Activated naive CD4-positive, alpha-beta T cell treated with Interleukin-2 at 50 U/mL for 16 hours (primary cell): ENCODE measurements at regions not wholly inside any gene's neighbourhood (a gene's known extent, or its start where the extent isn't known, plus 50 kb on each side); places are given as distances from the start of the nearest gene placed in this dataset.
"Not testable (repeated sequence)": the region's sequence is repeated elsewhere in the genome, so short reads cannot be mapped to it uniquely, and the experiment has no call there.

Experiments used
- DNase-seq: peaks from one replicate; pipeline ENCODE4 v3.0.0-alpha.2; 2020

GRCh38 chr5:2158767-2159166 is 276.0 kb upstream of the IRX4 start:
- no peak for DNase-seq

DNA sequence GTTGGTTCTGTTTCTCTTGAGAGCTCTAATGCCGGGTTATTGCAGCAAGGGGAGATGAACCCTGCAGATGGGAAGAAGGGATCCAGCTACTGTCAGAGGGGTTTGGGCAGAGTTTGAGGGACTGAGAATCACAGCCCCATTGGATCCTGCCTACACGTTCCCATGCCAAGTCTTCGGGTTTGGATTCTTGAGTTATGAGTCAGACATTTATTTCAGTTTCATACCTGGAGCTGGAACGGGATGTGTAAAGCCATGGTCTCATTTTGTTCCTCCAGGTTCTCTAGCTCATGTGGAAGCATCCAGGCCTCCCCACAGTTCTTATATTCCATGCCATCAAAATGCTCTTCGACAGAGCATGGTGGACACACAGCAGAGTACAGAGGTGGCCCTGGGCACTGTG is 275.4 kb upstream of the IRX4 start:
- DNase-seq, result no peak

- DNase-seq, result no peak
These were observed 274.6 kb upstream of the IRX4 start for GRCh38 chr5:2157372-2157771.

DNA sequence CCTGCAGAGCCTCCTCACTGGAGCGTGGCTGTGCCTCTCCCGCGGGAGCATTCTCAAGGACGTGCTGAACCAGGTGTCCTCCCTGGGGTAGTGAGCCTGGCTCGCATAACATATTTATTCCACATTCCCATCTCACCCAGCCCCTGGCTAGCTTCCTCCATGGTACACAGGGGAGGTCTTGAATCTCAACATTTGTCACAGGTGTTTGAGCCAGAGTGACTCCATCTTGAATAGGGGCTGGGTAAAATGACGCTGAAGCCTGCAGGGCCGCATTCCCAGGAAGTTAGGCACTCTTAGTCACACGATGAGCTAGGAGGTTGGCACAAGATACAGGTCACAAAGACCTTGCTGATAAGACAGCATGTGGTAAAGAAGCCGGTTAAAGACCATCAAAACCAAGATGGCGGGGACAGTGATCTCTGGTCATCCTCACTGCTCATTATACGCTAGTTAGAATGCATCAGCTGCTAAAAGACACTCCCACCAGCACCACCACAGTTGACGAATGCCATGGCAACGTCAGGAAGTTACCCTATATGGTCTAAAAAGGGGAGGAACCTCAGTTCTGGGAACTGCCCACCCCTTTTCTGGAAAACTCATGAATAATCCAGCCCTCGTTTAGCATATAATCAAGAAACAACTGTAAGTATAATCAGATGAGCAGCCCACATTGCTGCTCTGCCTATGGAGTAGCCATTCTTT is 273.8 kb upstream of the IRX4 start:
- no peak for DNase-seq

GRCh38 chr5:2155556-2155955 is 272.8 kb upstream of the IRX4 start:
- no peak for DNase-seq

DNA sequence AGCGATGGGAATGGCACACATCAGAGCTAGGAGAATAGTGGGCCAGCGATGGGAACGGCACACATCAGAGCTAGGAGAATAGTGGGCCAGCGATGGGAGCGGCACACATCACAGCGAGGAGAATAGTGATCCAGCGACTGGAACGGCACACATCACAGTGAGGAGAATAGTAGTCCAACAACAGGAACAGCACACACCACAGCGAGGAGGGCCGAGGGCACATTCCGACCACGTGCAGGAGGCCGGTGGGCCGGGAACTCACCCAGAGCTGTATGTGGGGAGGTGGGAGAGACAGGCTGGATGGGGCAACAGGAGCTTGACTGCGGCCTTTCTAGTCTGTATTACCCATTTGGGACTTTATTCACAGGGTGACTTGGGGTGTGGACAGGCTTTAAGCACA is 271.1 kb upstream of the IRX4 start:
- no peak for DNase-seq

GRCh38 chr5:2153350-2153749 is 270.6 kb upstream of the IRX4 start:
- no peak for DNase-seq

GRCh38 chr5:2151301-2151888 is 268.7 kb upstream of the IRX4 start:
- not testable (repeated sequence) for DNase-seq

- no peak for DNase-seq
These were observed 266.4 kb upstream of the IRX4 start for GRCh38 chr5:2149195-2149539.

DNA sequence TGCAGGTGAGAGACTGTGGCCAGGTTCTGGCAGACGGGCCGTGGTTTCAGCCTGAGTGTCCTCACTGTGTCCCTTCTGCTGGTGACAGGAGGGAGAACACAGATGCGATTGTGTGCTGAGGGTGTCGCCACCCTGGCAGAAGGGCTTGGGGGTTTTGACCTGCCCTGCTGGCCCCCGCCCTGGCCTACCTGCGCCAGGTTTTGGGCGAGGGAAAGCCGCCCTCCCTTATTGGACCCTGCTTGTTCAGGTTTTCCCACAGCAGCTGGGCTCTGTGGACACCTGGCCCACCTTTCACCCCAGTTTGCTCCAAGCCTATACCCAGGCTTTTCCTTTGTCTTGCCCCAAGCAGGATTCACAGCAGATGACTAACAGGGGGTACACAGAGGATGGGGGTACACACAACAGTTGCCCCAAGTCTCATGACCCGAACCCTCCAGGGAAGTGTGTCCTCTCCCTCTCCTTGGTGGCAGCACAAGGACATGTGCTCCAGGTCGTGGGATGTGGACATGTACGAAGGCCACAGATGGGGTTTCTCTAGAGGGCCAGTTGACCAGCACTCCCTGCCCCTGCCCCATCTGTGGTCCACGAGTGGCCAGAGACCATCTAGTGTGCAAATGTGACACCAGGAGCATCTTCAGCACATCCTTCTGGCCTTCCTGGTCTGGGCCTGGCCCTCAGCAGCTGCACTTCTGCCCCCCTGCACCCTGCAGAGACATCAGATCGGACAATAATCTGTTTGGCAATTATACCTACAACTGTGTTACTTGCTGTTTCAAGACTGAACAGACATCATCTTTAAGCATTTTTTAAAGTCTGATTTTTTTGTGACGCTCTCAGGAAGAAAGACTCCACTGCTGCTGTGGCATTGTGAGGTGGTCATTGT is 265.8 kb upstream of the IRX4 start:
- no peak for DNase-seq

GRCh38 chr5:2147504-2148311 is 265.0 kb upstream of the IRX4 start:
- no peak for DNase-seq

GRCh38 chr5:2143646-2144353 is 261.1 kb upstream of the IRX4 start:
- DNase-seq, result no peak

DNA sequence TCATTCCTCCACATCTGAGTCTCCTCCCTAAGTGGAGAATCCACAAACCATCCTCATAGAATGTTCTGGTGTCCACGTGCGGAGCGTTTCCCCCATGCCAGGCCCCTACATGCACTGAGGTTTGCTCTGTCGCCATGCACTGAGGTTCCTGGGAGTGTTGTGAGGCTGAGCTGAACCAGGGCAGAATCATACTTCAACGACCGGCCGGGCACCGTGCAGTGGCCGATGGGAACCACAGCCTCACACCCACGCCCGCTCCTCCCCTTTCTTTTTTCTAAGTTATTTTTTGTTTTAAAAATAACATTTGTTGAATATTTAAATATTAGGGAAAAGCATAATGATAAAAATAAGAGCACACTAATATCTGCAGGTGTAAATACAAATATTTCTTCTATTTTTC is 260.4 kb upstream of the IRX4 start:
- no peak for DNase-seq

DNA sequence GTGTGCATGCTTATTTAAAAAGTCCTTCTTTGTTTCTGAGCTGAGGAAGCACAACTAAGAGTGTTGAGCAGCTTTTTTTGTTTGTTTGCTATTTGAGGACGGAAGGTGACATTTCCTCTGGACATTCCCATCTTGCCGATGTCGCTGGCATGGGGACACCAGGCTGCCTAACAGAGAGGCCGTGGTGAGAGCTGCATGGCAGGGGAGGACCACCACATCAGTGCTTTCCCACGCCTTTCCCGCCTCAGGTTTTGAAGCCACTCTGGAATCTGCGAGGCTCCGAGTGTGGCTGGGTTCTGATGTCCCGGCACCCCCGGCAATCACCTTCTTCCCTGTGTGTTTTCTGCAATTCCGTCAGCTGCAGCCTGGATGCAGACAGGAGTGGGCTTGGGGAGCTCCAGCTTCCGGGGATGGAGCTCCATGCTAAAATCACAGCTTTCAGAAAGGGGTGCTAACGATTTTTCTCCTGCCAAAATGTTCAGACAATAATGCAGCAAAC is 259.8 kb upstream of the IRX4 start:
- no peak for DNase-seq

- no peak for DNase-seq
These were observed 258.7 kb upstream of the IRX4 start for GRCh38 chr5:2141254-2142000.

- no peak for DNase-seq
These were observed 257.9 kb upstream of the IRX4 start for GRCh38 chr5:2140501-2141175.

GRCh38 chr5:2139478-2139877 is 256.8 kb upstream of the IRX4 start:
- no peak for DNase-seq

DNA sequence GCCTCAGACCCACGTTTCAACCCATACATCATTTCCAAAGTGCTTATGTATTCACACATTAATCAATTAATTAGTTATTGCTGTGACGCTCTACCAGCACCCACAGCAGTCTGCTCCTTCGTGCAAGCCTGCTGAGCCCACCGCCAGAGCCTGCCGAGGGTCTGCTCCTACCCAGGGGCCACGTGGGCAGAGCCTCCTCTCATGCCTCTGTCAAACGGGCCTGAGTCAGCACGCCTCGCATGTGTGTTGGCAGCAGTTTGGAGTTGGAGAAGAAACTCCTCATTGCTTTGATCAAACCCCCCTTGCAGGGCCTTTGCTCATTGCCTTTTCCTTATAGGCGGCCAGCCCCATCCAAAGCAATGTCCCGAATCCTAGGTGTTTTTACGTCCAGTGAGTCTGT is 256.2 kb upstream of the IRX4 start:
- no peak for DNase-seq

DNA sequence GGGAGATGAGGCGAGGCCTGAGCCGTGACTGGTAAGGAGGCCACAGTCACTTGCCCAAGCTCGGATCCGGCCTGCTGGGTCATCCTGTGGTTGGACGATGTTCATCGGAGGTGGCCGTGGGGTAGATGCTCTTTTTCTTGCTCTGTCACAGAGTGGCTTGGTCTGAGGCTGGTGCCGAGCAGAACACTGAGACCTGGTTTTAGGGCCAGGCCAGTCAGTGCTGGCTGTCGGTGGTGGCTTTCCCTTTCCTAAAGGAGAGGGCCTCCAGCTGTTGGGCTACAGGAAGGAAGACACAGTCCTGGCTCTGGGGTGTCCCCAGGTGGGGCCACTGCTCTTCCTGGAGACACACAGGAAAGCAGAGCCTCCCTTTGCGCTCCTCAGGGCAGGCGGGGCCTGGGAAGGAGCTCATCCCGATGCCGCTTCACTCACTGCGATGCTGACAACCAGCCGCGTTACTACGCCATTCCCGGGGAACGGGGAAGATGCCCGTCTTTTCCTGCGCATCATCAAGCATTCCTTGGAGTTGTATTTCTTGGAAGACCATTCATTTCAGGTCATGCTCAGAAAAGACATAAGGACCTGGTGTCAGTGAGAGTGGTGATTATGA is 254.8 kb upstream of the IRX4 start:
- no peak for DNase-seq

DNA sequence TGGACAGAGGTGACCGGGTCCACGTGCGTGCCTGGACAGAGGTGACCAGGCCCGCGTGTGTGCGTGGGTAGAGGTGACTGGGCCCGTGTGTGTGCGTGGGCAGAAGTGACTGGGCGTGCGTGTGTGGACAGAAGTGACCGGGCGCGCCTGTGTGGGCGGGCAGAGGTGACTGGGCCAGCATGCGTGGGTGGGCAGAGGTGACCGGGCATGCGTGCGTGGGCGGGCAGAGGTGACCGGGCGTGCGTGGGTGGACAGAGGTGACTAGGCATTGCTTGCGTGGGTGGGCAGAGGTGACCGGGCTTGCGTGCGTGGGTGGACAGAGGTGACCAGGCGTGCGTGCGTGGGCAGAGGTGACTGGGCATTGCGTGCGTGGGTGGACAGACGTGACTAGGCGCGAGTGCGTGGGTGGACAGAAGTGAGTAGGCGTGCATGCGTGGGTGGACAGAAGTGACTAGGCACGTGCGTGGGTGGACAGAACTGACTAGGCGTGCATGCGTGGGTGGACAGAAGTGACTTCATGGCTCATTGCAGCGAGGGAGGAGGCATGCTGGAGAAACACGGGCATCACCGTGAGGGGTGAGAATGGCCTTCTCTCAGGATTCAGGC is 254.1 kb upstream of the IRX4 start:
- peak; percentile 3 for DNase-seq
